IPS-NIHi11 (cell line): ENCODE measurements at regions not wholly inside any gene's neighbourhood (a gene's known extent, or its start where the extent isn't known, plus 50 kb on each side); places are given as distances from the start of the nearest gene placed in this dataset.
"Not testable (repeated sequence)": the region's sequence is repeated elsewhere in the genome, so short reads cannot be mapped to it uniquely, and the experiment has no call there.

Source experiments
- DNase-seq: peaks from one replicate; pipeline ENCODE4 v3.0.0; 2012; ENCODE audit warnings: mixed read lengths, low spot score

DNA sequence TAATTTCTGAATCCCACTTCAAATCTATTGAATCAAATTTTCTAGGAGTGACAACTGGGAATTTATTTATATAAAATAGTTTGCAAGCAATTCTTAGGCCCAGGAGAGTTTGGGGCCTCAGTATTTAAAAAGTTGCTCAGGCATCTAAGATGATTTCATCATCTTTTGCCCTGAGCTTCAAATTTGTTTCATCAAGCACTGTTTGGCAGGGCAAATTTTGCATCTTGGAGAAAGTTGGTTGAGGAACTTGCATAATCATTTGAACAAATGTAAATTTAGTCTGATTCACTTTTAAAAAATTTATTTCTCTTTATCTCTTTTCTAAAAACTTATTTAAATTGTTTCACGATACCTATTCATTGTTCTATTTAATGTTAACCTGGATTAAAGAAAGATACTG is 702.8 kb downstream of the SI start:
- no peak for DNase-seq

DNA sequence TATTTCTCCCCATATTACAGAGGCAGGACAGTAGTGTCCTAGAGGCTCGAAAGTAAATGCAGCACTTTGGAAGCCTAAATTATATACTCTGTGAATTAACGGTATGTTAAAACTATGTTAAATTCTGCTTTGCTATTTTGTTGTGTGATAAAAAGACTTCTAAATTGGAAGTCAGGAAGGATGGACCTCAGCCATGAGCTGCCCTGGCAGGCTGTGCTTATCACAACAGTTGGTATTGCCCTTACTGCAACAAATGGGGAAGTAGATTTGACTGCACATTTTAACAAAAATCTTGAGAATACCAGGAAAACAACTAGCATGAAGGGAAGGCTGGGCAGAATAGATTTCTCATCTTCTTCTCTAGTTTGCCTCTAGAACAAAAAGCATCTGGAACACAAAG is 706.6 kb downstream of the SI start:
- DNase-seq = no peak

DNA sequence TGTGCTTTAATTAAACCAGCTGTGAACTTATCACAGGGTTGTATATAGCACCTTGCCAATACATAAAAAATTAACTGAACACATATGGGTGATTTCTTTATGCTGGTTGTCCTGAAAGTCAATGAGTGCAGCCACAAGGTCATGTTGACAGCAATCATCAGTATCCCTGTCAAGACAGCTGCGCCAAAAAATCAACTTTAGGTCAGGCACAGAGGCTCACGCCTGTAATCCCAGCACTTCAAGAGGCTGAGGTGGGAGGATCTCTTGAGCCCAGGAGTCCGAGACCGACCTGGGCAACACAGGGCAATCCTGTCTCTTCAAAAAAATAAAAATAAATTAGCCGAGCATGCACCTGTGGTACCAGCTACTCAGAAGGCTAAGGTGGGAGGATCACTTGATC is 707.3 kb downstream of the SI start:
- no peak for DNase-seq

DNA sequence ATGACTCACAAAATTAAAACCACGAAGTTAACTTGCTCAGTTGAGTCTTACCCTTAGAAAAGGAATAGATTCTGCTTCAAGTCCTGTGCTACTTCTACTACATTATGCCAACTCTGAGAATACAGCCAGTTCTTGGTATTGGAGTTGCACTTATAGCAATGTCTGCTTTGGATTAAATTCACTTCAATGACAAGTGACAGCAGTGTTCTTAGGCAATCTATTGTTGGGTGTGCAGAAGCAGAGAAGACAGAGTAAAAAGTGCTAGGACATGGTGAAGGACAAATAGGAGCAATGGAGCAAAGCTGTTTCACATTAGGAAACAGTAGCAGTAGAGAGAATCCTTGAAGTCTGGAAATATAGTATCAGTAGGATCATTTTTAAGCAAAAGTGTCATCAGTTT is 713.1 kb downstream of the SI start:
- no peak for DNase-seq

DNA sequence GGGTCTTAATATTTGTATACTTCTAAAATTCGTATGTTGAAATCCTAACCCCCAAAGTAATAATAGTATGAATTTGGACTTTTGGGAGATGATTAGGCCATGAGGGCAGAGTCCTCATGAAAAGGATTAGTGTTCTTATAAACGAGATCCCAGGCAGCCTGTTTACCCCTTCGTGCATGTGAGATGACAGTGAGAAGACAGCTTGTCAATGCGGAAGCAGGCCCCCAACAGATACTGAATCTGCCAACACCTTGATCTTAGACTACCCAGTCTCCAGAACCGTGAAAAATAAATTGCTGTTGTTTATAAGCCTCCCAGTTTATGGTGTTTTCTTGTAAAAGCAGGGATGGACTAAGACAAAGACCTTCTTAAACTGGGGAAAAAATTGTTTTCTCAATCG is 714.2 kb downstream of the SI start:
- DNase-seq = no peak

DNA sequence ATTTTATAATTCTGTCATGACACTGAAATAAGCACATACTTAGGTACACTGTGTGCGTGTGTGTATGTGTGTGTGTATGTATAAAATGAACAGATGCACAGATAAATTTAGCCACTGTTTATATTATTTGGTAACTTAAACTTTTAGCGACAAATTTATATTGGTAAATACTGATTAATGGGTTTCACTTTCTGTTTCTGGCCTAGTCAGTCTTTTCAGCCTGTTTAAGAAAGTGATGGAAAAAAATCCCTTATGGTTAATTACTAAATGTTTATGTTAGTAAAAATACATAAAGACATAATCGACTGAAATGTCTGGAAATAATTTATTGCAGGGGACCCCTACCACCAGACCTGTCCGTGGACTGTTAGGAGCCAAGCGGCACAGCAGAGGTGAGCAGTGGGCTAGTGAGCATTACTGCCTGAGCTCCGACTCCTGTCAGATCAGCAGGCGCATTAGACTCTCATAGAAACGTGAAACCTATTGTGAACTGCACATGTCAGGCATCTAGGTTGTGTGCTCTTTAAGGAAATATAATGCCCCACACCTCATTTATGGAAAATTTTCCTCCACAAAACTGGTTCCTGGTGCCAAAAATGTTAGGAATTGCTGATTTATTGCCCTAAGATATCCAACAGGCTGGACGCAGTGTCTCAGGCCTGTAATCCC is 717.4 kb downstream of the SI start:
- no peak for DNase-seq

DNA sequence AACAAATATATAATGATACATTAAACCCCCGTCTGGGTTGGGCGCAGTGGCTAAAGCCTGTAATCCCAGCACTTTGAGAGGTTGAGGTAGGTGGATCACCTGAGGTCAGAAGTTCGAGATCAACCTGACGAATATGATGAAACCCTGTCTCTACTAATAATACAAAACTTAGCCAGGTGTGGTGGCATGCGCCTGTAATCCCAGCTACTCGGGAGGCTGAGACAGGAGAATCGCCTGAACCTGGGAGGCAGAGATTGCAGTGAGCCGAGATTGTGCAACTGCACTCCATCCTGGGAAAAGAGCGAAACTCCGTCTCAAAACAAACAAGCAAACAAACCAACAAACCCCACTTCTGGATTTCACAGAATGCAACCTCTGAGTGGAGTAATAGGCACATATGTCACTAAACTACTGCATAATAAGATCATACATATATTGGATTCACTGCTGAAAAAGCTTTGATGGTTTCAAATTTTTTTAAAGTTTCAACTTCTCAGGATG is 718.2 kb downstream of the SI start:
- DNase-seq = no peak

DNA sequence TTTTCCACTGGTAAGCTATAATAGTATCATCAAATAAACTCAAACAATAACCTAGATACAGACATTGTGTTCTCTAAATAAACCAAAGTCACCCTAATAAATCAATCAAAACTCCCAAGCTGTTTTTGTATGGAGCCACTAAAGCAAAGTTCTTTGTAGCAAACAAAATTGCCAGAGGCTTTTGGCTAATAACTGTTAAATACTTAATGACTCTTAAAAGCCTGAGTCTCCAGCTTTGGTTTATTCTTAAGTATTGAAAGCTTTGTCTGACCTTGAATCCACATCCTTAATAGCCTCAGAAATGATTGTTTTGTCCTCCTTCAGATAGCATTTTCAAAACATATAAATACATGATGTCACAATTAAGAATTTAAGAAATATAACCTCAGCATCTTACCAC is 725.3 kb downstream of the SI start:
- DNase-seq = no peak

DNA sequence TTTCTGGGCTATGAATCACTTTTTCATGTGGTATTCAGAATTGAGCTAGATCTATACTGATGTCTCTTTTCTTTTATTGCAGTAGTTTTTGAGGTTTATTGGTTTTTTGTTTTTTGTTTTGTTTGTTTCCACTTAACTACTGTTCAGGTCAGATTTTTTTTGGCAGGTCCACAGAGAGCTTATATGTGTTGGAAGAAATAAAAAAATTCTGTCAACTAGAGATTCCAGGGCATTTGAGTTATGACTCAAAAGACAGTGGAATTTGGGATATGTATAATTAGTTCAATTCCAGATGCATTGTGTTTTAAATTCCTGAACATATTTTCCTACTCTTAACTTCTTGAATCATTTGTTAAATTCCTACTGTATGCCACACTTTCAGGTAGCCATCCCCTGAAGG is 727.2 kb downstream of the SI start:
- no peak for DNase-seq

DNA sequence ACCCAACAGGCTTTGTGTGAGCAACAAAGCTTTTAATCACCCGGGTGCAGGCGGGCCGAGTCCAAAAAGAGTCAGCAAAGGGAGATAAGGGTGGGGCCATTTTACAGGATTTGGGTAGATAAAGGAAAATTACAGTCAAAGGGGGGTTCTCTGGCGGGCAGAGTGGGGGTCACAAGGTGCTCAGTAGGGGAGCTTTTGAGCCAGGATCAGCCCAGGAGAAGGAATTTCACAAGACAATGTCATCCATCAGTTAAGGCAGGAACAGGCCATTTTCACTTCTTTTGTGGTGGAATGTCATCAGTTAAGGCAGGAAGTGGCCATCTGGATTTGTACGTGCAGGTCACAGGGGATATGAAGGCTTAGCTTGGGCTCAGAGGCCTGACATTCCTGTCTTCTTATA is 736.1 kb downstream of the SI start:
- DNase-seq = not testable (repeated sequence)

DNA sequence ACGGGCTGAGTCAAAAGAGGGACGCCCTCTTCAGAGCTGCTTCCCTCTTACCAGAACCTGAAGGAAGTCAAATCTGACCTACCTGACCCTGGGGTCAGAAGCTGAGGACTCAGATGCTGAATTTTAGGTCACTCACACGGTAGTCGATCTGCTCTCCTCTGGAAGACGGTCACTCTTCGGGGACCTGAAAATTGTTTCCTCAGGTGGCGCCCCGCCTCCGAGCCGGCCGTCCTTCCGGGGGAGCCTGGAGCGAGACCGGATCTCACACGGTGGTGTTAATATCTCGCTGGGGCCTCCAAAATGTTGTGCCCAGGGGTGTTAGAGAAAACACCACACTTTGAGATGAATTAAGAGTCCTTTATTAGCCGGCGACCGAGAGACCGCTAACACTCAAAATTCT is 737.2 kb downstream of the SI start:
- DNase-seq = no peak

DNA sequence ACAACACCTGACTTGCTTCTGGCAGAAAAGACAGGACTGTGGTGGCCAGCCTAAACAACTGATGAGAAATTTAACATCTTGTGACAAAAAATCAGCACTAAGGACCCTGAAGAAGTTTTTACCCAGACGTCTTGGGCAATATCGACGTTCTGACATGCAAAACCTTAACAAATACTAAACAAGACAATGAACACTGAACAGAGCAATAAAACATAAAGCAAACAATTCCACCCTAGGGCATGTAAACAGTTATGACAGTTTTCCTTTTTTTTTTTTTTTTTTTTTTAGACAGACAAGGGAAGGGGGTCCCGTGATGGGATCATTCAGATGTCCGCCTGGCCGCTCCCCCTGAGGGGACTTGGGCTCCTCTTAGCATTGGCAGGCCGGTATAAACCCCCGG is 738.0 kb downstream of the SI start:
- no peak for DNase-seq

DNA sequence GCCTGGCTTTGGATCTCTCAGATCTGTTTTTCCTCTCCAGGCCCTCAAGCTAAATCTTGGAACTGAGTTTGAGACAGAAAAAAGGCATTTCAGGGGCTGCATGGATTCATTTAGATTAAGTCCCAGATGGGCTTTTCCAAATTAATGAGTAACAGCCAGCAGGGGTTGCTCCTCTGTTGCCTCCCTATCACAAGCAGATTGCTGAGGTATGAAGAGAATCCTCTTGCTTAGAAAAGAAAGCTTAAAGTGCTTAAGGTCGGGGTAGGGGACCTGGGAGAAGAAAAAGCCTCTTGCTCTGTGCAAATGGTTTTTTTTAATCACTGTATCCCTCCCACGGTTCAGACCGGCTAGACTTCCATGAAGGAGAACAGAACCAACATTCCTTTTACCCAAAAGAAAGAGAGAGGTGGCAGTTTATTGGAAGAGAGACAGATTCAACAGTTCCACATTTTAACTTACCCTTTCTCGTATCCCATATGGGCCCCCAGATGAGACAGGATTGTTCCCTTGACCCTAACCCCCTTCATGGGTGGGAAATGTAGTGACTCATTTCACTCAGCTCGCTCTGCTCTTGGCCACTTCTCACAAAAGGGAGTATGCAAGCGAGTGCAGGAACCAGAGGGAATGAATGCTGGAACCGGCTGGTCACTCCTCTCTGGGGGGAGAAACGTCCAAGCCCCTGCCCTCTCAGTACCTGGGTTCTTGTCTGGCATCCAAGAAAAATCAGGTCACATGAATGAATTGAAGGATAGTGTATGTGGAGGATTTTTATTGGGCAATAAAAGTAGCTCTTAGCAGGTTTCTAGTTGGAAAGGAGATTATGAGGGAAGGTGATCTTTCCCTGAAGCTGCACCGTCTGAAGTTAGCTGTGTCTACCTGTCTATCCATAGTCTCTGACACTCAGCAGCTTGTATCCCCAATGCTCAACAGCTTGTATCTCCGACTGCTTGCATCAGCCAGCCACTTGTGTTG is 745.2 kb downstream of the SI start:
- DNase-seq = no peak

DNA sequence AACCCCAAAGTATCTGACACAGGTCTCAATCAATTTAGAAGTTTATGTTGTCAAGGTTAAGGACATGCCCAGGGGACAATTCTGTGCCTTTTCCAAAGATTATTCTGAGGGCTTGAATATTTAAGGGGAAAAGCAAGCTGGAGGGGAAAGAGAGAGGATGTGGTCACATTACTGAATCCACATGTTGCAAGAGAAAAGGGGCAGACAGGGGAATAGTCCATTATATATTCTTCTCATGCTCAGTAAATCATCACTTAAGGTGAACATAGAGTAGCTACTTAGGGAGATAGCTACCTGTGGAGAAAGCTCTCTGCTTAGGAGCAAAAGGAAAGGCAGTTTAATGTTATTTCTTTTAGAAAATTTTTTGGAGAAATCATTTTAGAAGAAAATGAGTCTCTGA is 751.6 kb downstream of the SI start:
- DNase-seq = no peak

DNA sequence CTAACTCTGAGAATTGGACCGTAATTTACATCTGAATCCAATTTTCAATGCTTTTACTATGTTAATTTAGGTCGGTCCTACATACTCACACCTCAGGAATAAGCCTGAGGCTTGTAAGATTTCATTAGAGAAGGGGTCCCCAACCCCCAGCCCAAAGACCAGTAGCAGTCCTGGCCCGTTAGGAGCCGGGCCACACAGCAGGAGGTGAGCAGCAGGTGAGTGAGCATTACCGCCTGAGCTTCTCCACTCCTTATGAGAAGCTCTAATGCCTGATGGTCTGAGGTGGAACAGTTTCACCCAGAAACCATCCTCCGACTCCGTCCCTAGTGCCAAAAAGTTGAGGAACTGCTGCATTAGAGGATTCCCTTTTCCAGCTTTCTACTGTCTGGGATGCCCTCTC is 757.3 kb downstream of the SI start:
- no peak for DNase-seq

DNA sequence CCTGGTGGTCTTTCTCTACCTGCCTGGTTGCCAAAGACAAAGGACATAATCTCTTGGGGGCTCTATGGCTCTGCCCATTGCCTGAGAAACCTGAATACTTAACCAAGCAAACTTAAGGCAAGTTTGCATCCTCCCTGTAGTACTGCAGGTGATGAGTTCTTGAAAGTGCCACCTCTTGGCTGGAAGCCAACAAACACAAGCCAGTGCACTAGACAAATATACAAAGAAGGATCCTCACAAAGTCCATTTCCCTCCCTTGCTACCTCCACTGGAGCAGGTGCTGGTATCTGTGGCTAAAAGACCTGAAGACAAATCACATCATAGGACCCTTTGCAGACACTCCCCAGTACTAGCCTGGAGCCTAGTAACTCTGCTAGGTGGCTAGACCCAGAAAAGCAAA is 772.3 kb downstream of the SI start:
- DNase-seq = no peak

DNA sequence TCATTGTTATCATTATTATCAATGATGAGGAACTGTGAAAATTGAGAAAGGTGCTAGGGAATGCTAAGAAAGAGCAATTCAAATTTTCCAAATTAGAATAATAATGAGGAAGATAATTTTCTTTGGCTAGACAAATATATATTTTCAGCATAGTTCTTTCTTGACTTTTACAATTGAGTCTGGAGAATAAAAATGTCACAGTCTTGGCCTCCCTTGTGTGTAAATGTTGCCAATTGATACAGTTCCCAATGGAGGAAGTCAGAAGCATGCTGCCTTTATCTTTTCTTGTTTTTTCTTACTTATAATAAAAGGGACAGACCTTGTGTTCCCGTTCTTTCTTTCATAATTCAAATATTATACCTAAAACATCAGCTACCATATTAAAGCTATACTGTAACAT is 774.4 kb downstream of the SI start:
- no peak for DNase-seq

DNA sequence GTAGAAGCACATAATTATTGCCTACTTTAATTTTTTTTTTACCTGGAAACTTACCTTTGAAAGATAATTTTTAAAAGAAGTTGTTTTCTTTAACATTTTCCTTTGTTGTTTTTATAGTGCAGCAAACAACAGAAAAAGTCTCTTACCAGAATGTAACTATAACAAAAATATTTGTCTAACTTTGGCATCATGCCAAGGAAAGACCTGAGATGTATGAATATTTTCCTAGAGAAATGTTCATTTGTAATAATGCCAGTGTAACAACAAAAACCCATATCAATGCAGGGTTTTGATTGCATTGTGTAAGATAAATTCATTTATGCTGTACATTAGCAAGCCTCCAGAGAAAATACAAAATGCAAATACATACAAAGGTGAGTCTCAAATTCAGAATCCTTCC is 775.7 kb downstream of the SI start:
- no peak for DNase-seq

DNA sequence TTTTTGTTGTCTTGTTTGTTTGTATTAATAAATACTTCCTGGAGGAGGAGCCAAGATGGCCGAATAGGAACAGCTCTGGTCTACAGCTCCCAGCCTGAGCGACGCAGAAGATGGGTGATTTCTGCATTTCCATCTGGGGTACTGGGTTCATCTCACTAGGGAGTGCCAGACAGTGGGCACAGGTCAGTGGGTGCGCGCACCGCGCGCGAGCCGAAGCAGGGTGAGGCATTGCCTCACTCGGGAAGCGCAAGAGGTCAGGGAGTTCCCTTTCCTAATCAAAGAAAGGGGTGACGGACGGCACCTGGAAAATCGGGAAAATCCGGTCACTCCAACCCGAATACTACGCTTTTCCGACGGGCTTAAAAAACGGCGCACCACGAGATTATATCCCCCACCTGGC is 786.8 kb downstream of the SI start:
- not testable (repeated sequence) for DNase-seq

DNA sequence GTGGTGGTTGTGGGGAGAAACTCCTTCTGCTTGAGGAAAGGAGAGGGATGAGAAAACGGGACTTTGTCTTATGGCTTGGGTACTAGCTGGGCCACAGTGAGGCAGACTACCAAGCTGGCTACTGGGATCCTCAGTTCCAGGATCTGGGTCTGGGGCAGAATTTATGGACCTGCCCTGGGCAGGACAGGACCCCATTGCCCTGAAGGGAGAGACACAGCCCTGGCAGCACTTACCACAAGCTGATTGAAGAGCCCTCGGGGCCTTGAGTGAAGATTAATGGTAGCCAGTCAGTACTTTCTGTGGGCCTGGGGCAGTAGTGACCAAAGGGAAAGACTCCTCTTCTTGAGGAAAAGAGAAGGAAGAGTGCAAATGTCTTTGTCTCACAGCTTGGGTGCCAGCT is 799.7 kb downstream of the SI start:
- no peak for DNase-seq

DNA sequence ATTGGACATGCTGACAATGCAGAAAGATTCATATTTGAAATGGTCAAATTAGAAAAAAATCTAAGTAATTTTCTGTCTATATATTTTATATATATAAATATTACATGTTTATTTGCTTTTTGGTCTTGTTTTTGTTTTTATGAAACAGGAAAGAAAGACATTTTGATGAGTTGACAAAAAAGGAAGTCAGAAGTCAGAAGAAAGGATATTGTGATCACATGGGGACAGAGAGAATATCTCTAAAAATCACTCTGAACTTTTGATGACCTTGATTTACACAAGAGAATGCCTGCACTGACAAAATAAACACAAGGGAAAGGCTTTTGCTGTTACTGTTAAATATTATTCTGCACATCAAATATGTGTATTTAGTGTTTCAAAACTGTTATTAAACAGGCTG is 811.2 kb downstream of the SI start:
- no peak for DNase-seq

DNA sequence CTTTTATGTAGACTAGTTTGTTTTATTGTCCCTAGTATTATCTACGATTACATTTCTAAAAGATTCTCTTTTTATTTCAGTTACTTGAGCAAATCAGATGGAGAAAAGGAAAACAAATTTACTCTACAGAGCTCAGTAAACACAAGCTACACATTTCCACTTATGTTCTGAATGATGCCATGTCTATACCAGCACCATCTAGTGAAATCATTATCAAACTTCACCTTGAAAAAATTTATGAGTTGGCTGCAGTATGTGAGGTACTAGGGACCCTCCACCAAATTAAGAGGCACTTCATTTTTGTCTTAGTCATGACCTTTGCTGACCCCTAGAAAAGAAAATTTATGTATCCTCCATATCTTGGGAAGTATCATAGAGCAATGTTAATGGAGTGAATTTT is 827.4 kb downstream of the SI start:
- DNase-seq = no peak

DNA sequence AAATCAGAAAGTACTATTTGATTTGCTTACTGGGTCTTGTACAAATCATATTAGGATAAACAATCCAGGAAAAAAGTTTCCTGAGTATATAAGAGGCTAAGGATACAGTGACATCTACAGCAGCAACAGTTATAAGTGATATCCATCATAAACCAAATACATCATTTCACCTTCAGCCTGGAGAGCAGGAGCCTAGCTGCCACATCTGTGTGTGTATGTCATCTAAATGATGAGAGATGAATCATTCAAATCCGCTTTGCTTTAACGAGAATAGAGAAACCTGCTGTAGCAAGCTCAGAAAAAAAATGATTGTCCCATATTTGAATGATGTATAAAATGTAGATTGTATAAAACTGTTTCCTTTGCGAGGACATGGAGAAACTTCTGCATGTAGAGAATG is 841.4 kb downstream of the SI start:
- no peak for DNase-seq
